Upper lobe of left lung (tissue), 6 donors: ENCODE measurements at regions not wholly inside any gene's neighbourhood (a gene's known extent, or its start where the extent isn't known, plus 50 kb on each side); places are given as distances from the start of the nearest gene placed in this dataset.

Source experiments
- ATAC-seq, 2 donors: fragments of 200-7000 bp; cut with Tn5 transposase; one replicate each; pipeline ENCODE4 v1.9.1; 2022; ENCODE audit warnings: mild to moderate bottlenecking in 2 of 2, moderate library complexity in 2 of 2; ENCODE audit not compliant: low FRiP score in 2 of 2
- DNase-seq, 2 donors: peaks; one replicate each; pipeline ENCODE4 v3.0.0-alpha.2; 2019 to 2020
- H3K27ac ChIP-seq, 4 donors: fragments of 200-600 bp; sonication (generic); one replicate each; pipeline ENCODE4 v1.5.1; 2016 to 2019
- H3K27me3 ChIP-seq, 4 donors: fragments of 200-600 bp; sonication (generic); one replicate each; pipeline ENCODE4 v1.5.1; 2017 to 2019
- H3K36me3 ChIP-seq, 4 donors: fragments of 200-600 bp; sonication (generic); one replicate each; pipeline ENCODE4 v1.5.1; 2016 to 2019
- H3K4me1 ChIP-seq, 4 donors: fragments of 200-600 bp; sonication (generic); one replicate each; pipeline ENCODE4 v1.5.1; 2018 to 2019
- H3K4me3 ChIP-seq, 4 donors: fragments of 200-600 bp; sonication (generic); one replicate each; pipeline ENCODE4 v1.5.1; 2017 to 2019; ENCODE audit warnings: mild to moderate bottlenecking in 2 of 4, moderate library complexity in 1 of 4
- H3K9me3 ChIP-seq, 4 donors: fragments of 200-600 bp; sonication (generic); one replicate each; pipeline ENCODE4 v1.5.1; 2018 to 2019
- EP300 ChIP-seq, 4 donors: sonication (generic); formaldehyde crosslinking; IDR thresholded peaks; one replicate each; pipeline ENCODE4 v1.5.1; 2017; ENCODE audit warnings: antibody characterized with exemption in 4 of 4, control low read depth in 2 of 4
- POLR2A ChIP-seq, 4 donors: fragments of 450-650 bp; IDR thresholded peaks; one replicate each; pipeline ENCODE4 v1.5.1; 2016 to 2017; ENCODE audit warnings: antibody characterized with exemption in 4 of 4, mild to moderate bottlenecking in 2 of 4
- POLR2AphosphoS5 ChIP-seq, 2 donors: sonication (generic); formaldehyde crosslinking; IDR thresholded peaks; one replicate each; pipeline ENCODE4 v1.5.1; 2017; ENCODE audit warnings: antibody characterized with exemption in 2 of 2
- WGBS, 2 donors: methylation state at CpG; one replicate each; pipeline ENCODE4 v1.1.5; 2017 to 2018; 5-methylcytosine and 5-hydroxymethylcytosine counted together
- TF ChIP-seq, protein P1 (sequence below), 6 experiments: fragments of 450-650 bp in 4 of 6; fragments of 200-600 bp in 2 of 6; sonication (generic) in 2 of 6; IDR thresholded peaks; one replicate each; pipeline ENCODE4 v1.5.1; 2016 to 2019; ENCODE audit warnings: antibody characterized with exemption in 6 of 6
- donor health status: DM: no; HTN: no; CAD: no; lungs with moderate emphysema.
- donor health status: DM: no; HTN: yes; CAD: no; lungs with severe emphysema.

GRCh38 chr12:93080994-93081809 lies 152.1 kb upstream of the EEA1 start:
- H3K9me3 ChIP-seq, result peaks cover 0 to 2% (median 0%) of the 10 kb centered on the region in 4 donors
- DNase-seq (no peak), ATAC-seq (no peak)
- TF ChIP-seq EP300 (IDR thresholded peaks at IDR 0.05), result no peak
- no peak for TF ChIP-seq POLR2AphosphoS5 (IDR thresholded peaks at IDR 0.05)
- TF ChIP-seq POLR2A (IDR thresholded peaks at IDR 0.05), result no peak
- TF ChIP-seq, protein P1, sequence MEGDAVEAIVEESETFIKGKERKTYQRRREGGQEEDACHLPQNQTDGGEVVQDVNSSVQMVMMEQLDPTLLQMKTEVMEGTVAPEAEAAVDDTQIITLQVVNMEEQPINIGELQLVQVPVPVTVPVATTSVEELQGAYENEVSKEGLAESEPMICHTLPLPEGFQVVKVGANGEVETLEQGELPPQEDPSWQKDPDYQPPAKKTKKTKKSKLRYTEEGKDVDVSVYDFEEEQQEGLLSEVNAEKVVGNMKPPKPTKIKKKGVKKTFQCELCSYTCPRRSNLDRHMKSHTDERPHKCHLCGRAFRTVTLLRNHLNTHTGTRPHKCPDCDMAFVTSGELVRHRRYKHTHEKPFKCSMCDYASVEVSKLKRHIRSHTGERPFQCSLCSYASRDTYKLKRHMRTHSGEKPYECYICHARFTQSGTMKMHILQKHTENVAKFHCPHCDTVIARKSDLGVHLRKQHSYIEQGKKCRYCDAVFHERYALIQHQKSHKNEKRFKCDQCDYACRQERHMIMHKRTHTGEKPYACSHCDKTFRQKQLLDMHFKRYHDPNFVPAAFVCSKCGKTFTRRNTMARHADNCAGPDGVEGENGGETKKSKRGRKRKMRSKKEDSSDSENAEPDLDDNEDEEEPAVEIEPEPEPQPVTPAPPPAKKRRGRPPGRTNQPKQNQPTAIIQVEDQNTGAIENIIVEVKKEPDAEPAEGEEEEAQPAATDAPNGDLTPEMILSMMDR (IDR thresholded peaks at IDR 0.05), result no peak
- H3K27ac ChIP-seq, result no peak overlapping the region
- no peaks in the 10 kb centered on the region for H3K36me3 ChIP-seq
- no peaks in the 10 kb centered on the region for H3K4me1 ChIP-seq
- no peaks in the 10 kb centered on the region for H3K27me3 ChIP-seq
- no peak overlapping the region for H3K4me3 ChIP-seq
- WGBS, 2 donors, result 77 to 82% methylated on average over 10 of the region's 10 CpGs

GRCh38 chr12:93081810-93082165 lies 152.7 kb upstream of the EEA1 start:
- no peaks in the 10 kb centered on the region for H3K36me3 ChIP-seq
- ATAC-seq (no peak), DNase-seq (no peak)
- TF ChIP-seq POLR2A (IDR thresholded peaks at IDR 0.05), result no peak
- TF ChIP-seq, protein P1 (IDR thresholded peaks at IDR 0.05), result no peak
- TF ChIP-seq POLR2AphosphoS5 (IDR thresholded peaks at IDR 0.05), result no peak
- TF ChIP-seq EP300 (IDR thresholded peaks at IDR 0.05), result no peak
- no peaks in the 10 kb centered on the region for H3K4me1 ChIP-seq
- no peaks in the 10 kb centered on the region for H3K27me3 ChIP-seq
- WGBS, 2 donors, result 88 to 91% methylated on average over 4 of the region's 4 CpGs
- peaks cover 0 to 6% (median 0%) of the 10 kb centered on the region in 4 donors for H3K9me3 ChIP-seq
- H3K4me3 ChIP-seq, result no peak overlapping the region
- H3K27ac ChIP-seq, result no peak overlapping the region

DNA sequence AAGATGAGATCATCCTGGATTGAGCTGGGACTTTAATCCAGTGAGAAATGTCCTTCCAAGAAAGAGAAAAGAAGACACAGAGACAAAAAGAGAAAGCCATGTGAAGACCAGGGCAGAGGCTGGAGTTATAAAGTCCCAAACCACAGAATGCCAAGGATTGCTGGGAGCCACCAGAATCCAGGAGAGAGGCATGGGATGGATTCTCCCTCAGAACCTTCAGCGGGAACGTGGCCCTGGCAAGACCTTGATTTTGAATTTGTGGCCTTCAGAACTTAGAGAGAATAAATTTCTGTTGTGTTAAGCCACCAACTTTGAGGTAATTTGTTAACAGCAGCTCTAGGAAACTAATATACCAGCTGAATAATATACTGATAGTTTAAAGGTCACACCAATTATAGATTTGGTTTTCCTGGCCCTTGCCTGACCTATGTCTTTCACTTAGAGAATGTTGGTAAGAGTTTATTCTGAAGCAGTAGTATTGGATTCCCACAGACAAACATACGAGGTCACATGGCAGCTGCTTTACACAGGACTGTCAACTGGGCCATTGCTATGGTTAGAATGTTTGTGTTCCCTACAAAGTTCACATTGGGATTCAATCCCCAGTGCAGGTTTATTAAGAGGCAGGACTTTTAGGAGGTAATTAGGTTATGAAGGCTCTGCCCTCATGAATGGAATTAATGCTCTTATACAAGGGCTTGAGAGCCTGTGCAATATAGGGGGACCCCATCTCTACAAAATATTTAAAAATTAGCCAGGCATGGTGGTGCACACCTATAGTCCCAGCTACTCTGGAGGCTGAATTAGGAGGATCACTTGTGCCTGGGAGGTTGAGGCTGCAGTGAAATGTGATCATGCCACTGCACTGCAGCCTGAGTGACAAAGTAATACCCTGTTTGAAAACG lies 156.5 kb upstream of the EEA1 start:
- Histone ChIP-seq H3K36me3 (no peaks in the 10 kb centered on the region), H3K4me1 (peaks cover 0 to 4% (median 0%) of the 10 kb centered on the region in 4 donors), H3K27me3 (no peaks in the 10 kb centered on the region), H3K9me3 (peaks cover 0 to 6% (median 0%) of the 10 kb centered on the region in 4 donors), H3K4me3 (no peak overlapping the region), H3K27ac (no peak overlapping the region)
- DNase-seq, result no peak
- TF ChIP-seq POLR2A (IDR thresholded peaks at IDR 0.05), result no peak
- TF ChIP-seq, protein P1 (IDR thresholded peaks at IDR 0.05), result no peak
- TF ChIP-seq EP300 (IDR thresholded peaks at IDR 0.05), result no peak
- TF ChIP-seq POLR2AphosphoS5 (IDR thresholded peaks at IDR 0.05), result no peak
- 84 to 92% methylated on average over 4 of the region's 4 CpGs for WGBS, 2 donors
- ATAC-seq, result no peak

GRCh38 chr12:93086288-93086727 lies 157.2 kb upstream of the EEA1 start:
- 94 to 98% methylated on average over 3 of the region's 3 CpGs for WGBS, 2 donors
- DNase-seq (no peak), ATAC-seq (no peak)
- H3K36me3 ChIP-seq, result no peaks in the 10 kb centered on the region
- H3K27ac ChIP-seq, result no peak overlapping the region
- H3K4me1 ChIP-seq, result peaks cover 0 to 4% (median 0%) of the 10 kb centered on the region in 4 donors
- H3K9me3 ChIP-seq, result peaks cover 0 to 6% (median 0%) of the 10 kb centered on the region in 4 donors
- no peaks in the 10 kb centered on the region for H3K27me3 ChIP-seq
- TF ChIP-seq POLR2AphosphoS5 (IDR thresholded peaks at IDR 0.05) (no peak), POLR2A (IDR thresholded peaks at IDR 0.05) (no peak), EP300 (IDR thresholded peaks at IDR 0.05) (no peak)
- TF ChIP-seq, protein P1 (IDR thresholded peaks at IDR 0.05), result no peak
- H3K4me3 ChIP-seq, result no peak overlapping the region
